ENCODE measurements at regions not wholly inside any gene's neighbourhood (a gene's known extent, or its start where the extent isn't known, plus 50 kb on each side); places are given as distances from the start of the nearest gene placed in this dataset.

- H3K4me1 ChIP-seq, result no peaks in the 10 kb centered on the region
- H3K9me3 ChIP-seq, result no peaks in the 10 kb centered on the region
- H3K27me3 ChIP-seq, result no peaks in the 10 kb centered on the region
- DNase-seq, result no peak
- no peaks in the 10 kb centered on the region for H3K36me3 ChIP-seq (replicated peaks in 1 of 2; ENCODE audit: insufficient read depth in 1 of 2, low read depth in 2 of 2)
- no peak overlapping the region for H3K27ac ChIP-seq
- no peak for ATAC-seq
- no peak overlapping the region for H3K4me3 ChIP-seq
- TF ChIP-seq POLR2A (IDR thresholded peaks at IDR 0.05) (no peak), CTCF (IDR thresholded peaks at IDR 0.05) (no peak)
- intact Hi-C loops (cut with DNase I), result no loop called here
- WGBS, 2 donors, result 77 to 80% methylated on average over 1 of the region's 1 CpG
These were observed 750.2 kb upstream of the IGFBP3 start for GRCh38 chr7:46671108-46671769.

- no peaks in the 10 kb centered on the region for H3K36me3 ChIP-seq (replicated peaks in 1 of 2; ENCODE audit: insufficient read depth in 1 of 2, low read depth in 2 of 2)
- intact Hi-C loops (cut with DNase I), result no loop called here
- no peaks in the 10 kb centered on the region for H3K9me3 ChIP-seq
- TF ChIP-seq POLR2A (IDR thresholded peaks at IDR 0.05), result no peak
- no peak for TF ChIP-seq CTCF (IDR thresholded peaks at IDR 0.05)
- H3K27me3 ChIP-seq, result no peaks in the 10 kb centered on the region
- no peak overlapping the region for H3K27ac ChIP-seq
- WGBS, 2 donors, result 71 to 80% methylated on average over 4 of the region's 4 CpGs
- ATAC-seq, result no peak
- H3K4me3 ChIP-seq, result no peak overlapping the region
- H3K4me1 ChIP-seq, result no peaks in the 10 kb centered on the region
- DNase-seq, result no peak
These were observed 748.0 kb upstream of the IGFBP3 start for GRCh38 chr7:46669028-46669427.

GRCh38 chr7:46664453-46664852 is 743.4 kb upstream of the IGFBP3 start:
- Histone ChIP-seq H3K27me3 (no peaks in the 10 kb centered on the region), H3K27ac (no peak overlapping the region), H3K36me3 (replicated peaks in 1 of 2; ENCODE audit: insufficient read depth in 1 of 2, low read depth in 2 of 2) (no peaks in the 10 kb centered on the region), H3K4me3 (no peak overlapping the region), H3K4me1 (no peaks in the 10 kb centered on the region), H3K9me3 (no peaks in the 10 kb centered on the region)
- no peak for TF ChIP-seq POLR2A (IDR thresholded peaks at IDR 0.05)
- TF ChIP-seq CTCF (IDR thresholded peaks at IDR 0.05), result no peak
- ATAC-seq, result no peak
- 77 to 85% methylated on average over 1 of the region's 1 CpG for WGBS, 2 donors
- no peak for DNase-seq
- intact Hi-C loops (cut with DNase I), result no loop called here

GRCh38 chr7:46663025-46663424 is 742.0 kb upstream of the IGFBP3 start:
- ATAC-seq (no peak), DNase-seq (no peak)
- Histone ChIP-seq H3K27me3 (no peaks in the 10 kb centered on the region), H3K4me1 (no peaks in the 10 kb centered on the region), H3K27ac (no peak overlapping the region), H3K4me3 (no peak overlapping the region), H3K9me3 (no peaks in the 10 kb centered on the region), H3K36me3 (replicated peaks in 1 of 2; ENCODE audit: insufficient read depth in 1 of 2, low read depth in 2 of 2) (no peaks in the 10 kb centered on the region)
- intact Hi-C loops (cut with DNase I), result no loop called here
- WGBS, 2 donors, result 64 to 77% methylated on average over 3 of the region's 3 CpGs
- TF ChIP-seq POLR2A (IDR thresholded peaks at IDR 0.05) (no peak), CTCF (IDR thresholded peaks at IDR 0.05) (no peak)

- TF ChIP-seq CTCF (IDR thresholded peaks at IDR 0.05) (no peak), POLR2A (IDR thresholded peaks at IDR 0.05) (no peak)
- H3K9me3 ChIP-seq, result no peaks in the 10 kb centered on the region
- intact Hi-C loops (cut with DNase I), result no loop called here
- WGBS, 2 donors, result 87 to 90% methylated on average over 4 of the region's 4 CpGs
- ATAC-seq, result no peak
- H3K4me1 ChIP-seq, result no peaks in the 10 kb centered on the region
- H3K4me3 ChIP-seq, result no peak overlapping the region
- H3K27ac ChIP-seq, result no peak overlapping the region
- no peaks in the 10 kb centered on the region for H3K27me3 ChIP-seq
- no peaks in the 10 kb centered on the region for H3K36me3 ChIP-seq (replicated peaks in 1 of 2; ENCODE audit: insufficient read depth in 1 of 2, low read depth in 2 of 2)
- no peak for DNase-seq
These were observed 740.4 kb upstream of the IGFBP3 start for GRCh38 chr7:46661431-46661830.
